ENCODE measurements at regions not wholly inside any gene's neighbourhood (a gene's known extent, or its start where the extent isn't known, plus 50 kb on each side); places are given as distances from the start of the nearest gene placed in this dataset.

DNA sequence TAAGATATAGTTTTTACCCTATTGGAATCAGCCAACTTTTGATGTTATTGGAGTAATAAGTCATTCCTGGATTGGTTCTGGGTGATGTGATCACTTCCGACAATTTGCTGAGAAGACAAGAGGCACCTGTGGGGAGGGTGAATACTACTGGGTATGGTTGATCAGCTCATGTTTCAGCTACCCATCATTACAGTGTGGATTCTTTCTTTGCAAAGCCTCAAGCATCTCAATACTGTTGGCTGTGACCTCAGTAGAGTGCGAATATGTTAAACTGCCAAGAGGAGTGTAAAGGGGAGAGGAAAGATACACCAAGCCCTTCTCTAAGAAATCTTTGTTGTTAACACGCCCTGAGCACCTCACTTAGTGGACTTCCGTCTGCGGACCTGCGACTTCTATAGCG is 317.7 kb downstream of the TDRD15 start:
- TF ChIP-seq, protein P1, sequence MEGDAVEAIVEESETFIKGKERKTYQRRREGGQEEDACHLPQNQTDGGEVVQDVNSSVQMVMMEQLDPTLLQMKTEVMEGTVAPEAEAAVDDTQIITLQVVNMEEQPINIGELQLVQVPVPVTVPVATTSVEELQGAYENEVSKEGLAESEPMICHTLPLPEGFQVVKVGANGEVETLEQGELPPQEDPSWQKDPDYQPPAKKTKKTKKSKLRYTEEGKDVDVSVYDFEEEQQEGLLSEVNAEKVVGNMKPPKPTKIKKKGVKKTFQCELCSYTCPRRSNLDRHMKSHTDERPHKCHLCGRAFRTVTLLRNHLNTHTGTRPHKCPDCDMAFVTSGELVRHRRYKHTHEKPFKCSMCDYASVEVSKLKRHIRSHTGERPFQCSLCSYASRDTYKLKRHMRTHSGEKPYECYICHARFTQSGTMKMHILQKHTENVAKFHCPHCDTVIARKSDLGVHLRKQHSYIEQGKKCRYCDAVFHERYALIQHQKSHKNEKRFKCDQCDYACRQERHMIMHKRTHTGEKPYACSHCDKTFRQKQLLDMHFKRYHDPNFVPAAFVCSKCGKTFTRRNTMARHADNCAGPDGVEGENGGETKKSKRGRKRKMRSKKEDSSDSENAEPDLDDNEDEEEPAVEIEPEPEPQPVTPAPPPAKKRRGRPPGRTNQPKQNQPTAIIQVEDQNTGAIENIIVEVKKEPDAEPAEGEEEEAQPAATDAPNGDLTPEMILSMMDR (IDR thresholded peaks at IDR 0.05; ENCODE audit: low read depth, low read length), result no peak
- DNase-seq (ENCODE audit: extremely low read depth, low read depth), result no peak

DNA sequence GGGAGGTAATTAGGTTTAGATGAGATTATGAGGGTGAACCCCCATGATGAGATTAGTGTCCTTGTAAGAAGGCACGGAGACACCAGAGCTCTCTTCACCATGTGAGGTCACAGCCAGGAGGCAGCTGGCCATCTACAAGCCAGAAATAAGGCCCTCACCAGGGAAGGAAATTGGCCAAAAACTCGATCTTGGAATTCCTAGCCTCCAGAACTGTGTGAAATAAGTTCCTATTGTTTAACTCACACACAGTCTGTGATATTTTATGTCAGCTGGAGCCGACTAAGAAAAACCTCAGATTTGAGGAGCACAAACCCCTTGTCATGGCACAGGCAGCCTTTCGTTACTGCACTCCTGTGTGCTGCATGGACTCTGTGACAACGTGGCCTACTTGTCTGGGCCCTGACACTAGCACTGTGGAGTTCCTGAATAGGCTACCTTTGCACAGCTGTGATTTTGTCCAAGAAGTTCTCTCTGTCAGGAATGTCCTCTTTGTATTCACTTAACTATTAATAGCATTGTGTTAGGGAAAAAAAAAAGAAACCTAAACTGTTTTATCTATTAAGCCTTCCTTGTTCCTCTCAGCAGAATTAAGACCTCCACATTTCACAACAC is 319.8 kb downstream of the TDRD15 start:
- TF ChIP-seq, protein P1 (IDR thresholded peaks at IDR 0.05; ENCODE audit: low read depth, low read length), result no peak
- no peak for DNase-seq (ENCODE audit: extremely low read depth, low read depth)

DNA sequence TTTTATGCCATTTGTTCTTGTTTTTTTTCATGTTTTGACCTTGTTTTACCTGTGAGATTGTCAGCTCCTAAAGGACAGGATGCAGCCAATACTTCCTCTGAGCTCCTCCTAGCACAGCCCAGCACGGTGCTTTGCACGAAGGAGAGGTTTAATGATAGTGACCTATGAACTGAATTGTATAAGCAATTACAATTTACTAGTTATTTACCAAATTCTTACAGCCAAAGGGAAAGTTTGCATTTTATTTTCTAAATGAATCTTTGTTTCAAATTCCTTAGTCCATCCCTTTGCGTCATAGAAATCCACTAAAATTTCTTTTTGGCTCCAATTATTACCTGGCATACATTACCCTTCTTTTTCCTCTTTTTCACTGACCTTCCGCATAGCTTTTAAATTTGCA is 326.1 kb downstream of the TDRD15 start:
- no peak for DNase-seq (ENCODE audit: extremely low read depth, low read depth)
- TF ChIP-seq, protein P1 (IDR thresholded peaks at IDR 0.05; ENCODE audit: low read depth, low read length), result no peak

DNA sequence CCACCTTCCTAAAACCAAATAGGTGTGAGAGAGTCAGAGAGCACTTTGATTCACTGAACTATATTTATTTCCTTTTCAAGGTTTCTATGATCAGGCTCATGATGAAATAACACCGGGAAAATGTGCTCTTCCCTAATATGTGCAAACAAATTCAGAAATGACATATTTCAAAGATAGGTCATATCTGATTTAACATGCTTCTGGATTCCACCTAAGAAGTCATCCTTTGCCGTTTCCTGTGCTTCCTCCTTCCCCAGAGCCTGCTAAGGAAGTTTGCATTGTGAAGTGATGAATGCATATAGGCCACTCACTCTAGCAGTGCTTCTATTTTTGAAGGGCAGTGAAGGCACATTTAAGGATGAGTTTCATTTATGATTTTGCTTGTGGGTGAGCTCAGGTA is 327.6 kb downstream of the TDRD15 start:
- TF ChIP-seq, protein P1 (IDR thresholded peaks at IDR 0.05; ENCODE audit: low read depth, low read length), result no peak
- no peak for DNase-seq (ENCODE audit: extremely low read depth, low read depth)

DNA sequence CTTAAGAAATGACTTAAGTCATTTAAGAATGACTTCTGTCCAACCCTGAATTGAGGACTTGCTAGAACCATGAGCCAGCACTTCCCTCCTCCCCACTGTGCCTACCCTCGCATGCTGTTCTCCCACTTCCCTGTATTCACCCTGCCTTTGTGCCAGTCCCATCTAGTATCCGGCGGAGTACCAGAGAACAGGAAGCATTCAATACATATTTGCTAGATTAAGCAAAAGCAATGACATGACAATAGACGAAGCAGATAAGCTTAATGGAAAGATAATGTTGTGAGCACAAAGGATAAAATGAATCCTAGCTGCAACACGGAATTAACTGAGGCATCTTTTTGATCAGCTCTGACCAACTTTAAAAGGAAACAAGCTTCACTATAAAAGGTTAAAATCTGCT is 328.5 kb downstream of the TDRD15 start:
- TF ChIP-seq, protein P1 (IDR thresholded peaks at IDR 0.05; ENCODE audit: low read depth, low read length), result no peak
- no peak for DNase-seq (ENCODE audit: extremely low read depth, low read depth)

DNA sequence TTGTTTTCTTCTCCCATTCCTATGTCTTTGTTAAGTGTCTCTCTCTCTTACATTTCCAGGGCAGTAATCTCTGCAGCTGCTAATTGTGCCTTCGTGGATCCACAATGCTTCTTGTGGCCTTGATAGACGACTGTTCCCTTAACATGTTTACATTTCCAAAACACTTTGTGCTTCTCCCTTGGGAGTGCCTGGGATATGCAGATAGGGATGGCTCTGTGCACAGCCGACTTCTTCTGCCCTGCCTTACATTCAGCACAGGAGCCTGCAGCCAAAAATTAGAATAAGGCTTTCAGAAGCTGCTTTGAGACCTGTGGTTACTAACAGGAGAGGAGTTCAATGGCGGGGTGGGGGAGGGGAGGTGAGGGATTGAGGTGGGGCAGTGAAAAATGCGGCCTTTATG is 328.9 kb downstream of the TDRD15 start:
- TF ChIP-seq, protein P1 (IDR thresholded peaks at IDR 0.05; ENCODE audit: low read depth, low read length), result no peak
- no peak for DNase-seq (ENCODE audit: extremely low read depth, low read depth)

DNA sequence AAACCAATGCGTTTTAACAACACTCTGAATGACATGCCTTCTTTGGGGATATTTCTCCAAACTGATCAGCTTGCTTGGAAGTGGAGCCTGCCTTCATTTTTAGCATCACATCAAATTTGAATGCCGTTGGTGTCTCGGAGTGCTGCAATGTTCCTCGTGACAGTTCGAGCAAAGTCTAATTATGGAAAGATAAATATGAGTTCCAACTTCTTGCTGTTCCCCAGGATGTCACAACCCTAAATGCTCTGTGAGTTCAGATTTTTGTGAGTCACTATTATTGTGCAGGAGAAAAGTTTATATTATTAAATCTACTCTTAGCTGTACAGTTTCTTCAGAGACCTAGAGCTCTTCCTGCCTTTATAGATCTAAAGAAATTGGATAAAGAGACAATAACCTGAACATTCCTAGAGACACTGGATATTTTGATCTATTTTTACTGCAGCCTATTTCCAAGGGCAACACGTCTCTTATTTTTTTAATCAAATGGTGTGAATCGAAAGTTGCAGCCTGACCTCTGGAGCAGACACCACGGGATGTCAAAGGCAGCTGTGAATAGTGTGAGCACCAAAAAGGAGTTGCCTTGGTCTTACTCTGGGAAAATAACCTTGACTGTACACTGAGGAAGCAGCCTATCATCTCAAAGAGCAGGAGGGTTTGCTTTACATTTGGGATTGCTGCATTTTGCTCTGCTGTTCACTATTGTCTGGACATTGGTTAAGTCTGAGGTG is 330.1 kb downstream of the TDRD15 start:
- TF ChIP-seq, protein P1 (IDR thresholded peaks at IDR 0.05; ENCODE audit: low read depth, low read length), result no peak
- DNase-seq (ENCODE audit: extremely low read depth, low read depth), result no peak
